Testis (tissue), 2 donors: ENCODE measurements at regions not wholly inside any gene's neighbourhood (a gene's known extent, or its start where the extent isn't known, plus 50 kb on each side); places are given as distances from the start of the nearest gene placed in this dataset.

Experiments
- POLR2A ChIP-seq: fragments of 450-650 bp; IDR thresholded peaks from one replicate; pipeline ENCODE4 v1.6.1; 2017; ENCODE audit warnings: antibody characterized with exemption, mild to moderate bottlenecking, moderate library complexity
- TF ChIP-seq, protein P1 (sequence below), 3 experiments: fragments of 450-650 bp in 2 of 3; fragments of 200-600 bp in 1 of 3; sonication (generic) in 1 of 3; IDR thresholded peaks; one replicate each; pipeline ENCODE4 v1.5.1; 2016 to 2019; ENCODE audit warnings: antibody characterized with exemption in 3 of 3, mild to moderate bottlenecking in 2 of 3, moderate library complexity in 1 of 3

DNA sequence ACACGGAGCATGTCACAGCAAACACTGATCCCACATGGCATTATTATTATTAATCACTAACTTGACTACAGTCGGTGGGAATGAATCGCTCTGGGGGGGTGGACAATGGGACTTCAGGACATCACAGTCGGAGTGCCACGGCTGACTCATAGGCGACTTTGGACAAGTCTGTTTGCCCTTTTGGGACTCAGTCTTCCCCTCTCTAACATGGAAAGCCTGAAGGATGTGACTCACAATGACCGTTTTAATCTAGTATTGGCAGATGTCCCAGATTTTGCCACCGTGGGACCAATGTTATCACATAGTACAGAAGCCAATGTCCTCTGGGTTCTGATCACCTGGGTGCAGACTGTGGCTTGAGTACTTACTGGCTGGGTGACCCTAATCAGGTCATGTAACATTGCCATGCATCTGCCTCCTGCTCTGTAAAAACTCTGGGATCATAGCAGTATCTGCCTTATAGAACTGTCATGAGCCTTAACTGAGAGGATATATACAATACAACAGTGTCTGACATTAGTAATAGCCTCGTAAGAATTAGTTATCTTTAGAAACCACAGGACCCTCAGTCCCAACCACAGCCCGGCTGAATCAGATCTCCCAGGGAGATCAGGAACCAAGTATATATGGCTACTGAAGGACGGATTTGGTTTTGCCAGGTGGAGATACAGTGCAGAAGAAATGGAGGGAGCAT is 362.6 kb downstream of the BCL11B start:
- TF ChIP-seq, protein P1, sequence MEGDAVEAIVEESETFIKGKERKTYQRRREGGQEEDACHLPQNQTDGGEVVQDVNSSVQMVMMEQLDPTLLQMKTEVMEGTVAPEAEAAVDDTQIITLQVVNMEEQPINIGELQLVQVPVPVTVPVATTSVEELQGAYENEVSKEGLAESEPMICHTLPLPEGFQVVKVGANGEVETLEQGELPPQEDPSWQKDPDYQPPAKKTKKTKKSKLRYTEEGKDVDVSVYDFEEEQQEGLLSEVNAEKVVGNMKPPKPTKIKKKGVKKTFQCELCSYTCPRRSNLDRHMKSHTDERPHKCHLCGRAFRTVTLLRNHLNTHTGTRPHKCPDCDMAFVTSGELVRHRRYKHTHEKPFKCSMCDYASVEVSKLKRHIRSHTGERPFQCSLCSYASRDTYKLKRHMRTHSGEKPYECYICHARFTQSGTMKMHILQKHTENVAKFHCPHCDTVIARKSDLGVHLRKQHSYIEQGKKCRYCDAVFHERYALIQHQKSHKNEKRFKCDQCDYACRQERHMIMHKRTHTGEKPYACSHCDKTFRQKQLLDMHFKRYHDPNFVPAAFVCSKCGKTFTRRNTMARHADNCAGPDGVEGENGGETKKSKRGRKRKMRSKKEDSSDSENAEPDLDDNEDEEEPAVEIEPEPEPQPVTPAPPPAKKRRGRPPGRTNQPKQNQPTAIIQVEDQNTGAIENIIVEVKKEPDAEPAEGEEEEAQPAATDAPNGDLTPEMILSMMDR (IDR thresholded peaks at IDR 0.05): no peak
- no peak for TF ChIP-seq POLR2A
